Vagina (tissue), 2 donors: ENCODE measurements at regions not wholly inside any gene's neighbourhood (a gene's known extent, or its start where the extent isn't known, plus 50 kb on each side); places are given as distances from the start of the nearest gene placed in this dataset.

ENCODE experiments used
- DNase-seq, 2 donors: peaks; one replicate each; pipeline ENCODE4 v3.0.0-alpha.2; 2017; ENCODE audit errors: extremely low spot score in 2 of 2
- H3K27ac ChIP-seq: fragments of 200-600 bp; sonication (generic); one replicate; pipeline ENCODE4 v1.5.1; 2019
- H3K27me3 ChIP-seq: fragments of 200-600 bp; sonication (generic); one replicate; pipeline ENCODE4 v1.5.1; 2019
- H3K36me3 ChIP-seq, 2 donors: fragments of 200-600 bp; sonication (generic); one replicate each; pipeline ENCODE4 v1.5.1; 2017 to 2019
- H3K4me1 ChIP-seq: fragments of 200-600 bp; sonication (generic); one replicate; pipeline ENCODE4 v1.5.1; 2019
- H3K4me3 ChIP-seq, 2 donors: fragments of 200-600 bp; sonication (generic); 1 replicate in 1 of 2; 2 replicates in 1 of 2; pipeline ENCODE4 v1.5.1; 2016 to 2019
- H3K9me3 ChIP-seq: fragments of 200-600 bp; sonication (generic); one replicate; pipeline ENCODE4 v1.5.1; 2019
- POLR2A ChIP-seq, 2 donors: fragments of 450-650 bp; IDR thresholded peaks; one replicate each; pipeline ENCODE4 v1.6.1; 2017; ENCODE audit warnings: antibody characterized with exemption in 2 of 2, mild to moderate bottlenecking in 2 of 2, moderate library complexity in 2 of 2
- POLR2AphosphoS5 ChIP-seq, 2 donors: sonication (generic); formaldehyde crosslinking; IDR thresholded peaks; one replicate each; pipeline ENCODE4 v1.9.0; 2017; ENCODE audit warnings: antibody characterized with exemption in 2 of 2, mild to moderate bottlenecking in 2 of 2, low read depth in 1 of 2; ENCODE audit not compliant: insufficient read depth in 1 of 2
- intact Hi-C: fragments of 100-400 bp; cut with DNase I; formaldehyde crosslinking; loops from one replicate; pipeline ENCODE4 v1.15.1; 2023
- TF ChIP-seq, protein P1 (sequence below), 3 experiments: fragments of 450-650 bp in 2 of 3; fragments of 200-600 bp in 1 of 3; sonication (generic) in 1 of 3; IDR thresholded peaks; one replicate each; pipeline ENCODE4 v1.5.1; 2017 to 2019; ENCODE audit warnings: antibody characterized with exemption in 3 of 3, mild to moderate bottlenecking in 2 of 3, moderate library complexity in 2 of 3

DNA sequence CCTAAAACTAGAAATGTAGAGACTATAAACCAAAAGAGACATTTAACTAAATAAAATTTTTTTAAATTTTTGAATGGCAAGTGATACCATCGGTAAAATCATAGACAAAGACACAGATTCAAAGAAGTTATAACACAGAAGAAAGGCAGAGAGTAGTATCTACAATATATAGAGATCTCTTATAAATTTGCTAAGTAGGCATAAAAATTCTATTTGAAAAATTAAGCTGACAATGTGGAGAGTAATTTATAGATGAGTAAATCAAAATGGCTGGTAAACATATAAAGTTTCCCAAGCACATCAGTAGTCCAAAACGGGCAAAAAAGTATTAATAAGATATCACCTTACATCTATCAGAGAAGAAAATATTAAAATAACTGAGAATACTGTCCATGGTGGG lies 1061.0 kb downstream of the ADGRL2 start:
- DNase-seq: no peak
- H3K36me3 ChIP-seq: no peaks in the 10 kb centered on the region
- H3K27ac ChIP-seq: no peak overlapping the region
- TF ChIP-seq, protein P1, sequence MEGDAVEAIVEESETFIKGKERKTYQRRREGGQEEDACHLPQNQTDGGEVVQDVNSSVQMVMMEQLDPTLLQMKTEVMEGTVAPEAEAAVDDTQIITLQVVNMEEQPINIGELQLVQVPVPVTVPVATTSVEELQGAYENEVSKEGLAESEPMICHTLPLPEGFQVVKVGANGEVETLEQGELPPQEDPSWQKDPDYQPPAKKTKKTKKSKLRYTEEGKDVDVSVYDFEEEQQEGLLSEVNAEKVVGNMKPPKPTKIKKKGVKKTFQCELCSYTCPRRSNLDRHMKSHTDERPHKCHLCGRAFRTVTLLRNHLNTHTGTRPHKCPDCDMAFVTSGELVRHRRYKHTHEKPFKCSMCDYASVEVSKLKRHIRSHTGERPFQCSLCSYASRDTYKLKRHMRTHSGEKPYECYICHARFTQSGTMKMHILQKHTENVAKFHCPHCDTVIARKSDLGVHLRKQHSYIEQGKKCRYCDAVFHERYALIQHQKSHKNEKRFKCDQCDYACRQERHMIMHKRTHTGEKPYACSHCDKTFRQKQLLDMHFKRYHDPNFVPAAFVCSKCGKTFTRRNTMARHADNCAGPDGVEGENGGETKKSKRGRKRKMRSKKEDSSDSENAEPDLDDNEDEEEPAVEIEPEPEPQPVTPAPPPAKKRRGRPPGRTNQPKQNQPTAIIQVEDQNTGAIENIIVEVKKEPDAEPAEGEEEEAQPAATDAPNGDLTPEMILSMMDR (IDR thresholded peaks at IDR 0.05): no peak
- TF ChIP-seq POLR2A (IDR thresholded peaks at IDR 0.05) (no peak), POLR2AphosphoS5 (IDR thresholded peaks at IDR 0.05; ENCODE audit: insufficient read depth in 1 of 2, low read depth in 1 of 2) (no peak)
- intact Hi-C loops: no loop called here
- no peaks in the 10 kb centered on the region for H3K27me3 ChIP-seq
- no peak overlapping the region for H3K4me3 ChIP-seq
- no peaks in the 10 kb centered on the region for H3K4me1 ChIP-seq
- no peaks in the 10 kb centered on the region for H3K9me3 ChIP-seq

DNA sequence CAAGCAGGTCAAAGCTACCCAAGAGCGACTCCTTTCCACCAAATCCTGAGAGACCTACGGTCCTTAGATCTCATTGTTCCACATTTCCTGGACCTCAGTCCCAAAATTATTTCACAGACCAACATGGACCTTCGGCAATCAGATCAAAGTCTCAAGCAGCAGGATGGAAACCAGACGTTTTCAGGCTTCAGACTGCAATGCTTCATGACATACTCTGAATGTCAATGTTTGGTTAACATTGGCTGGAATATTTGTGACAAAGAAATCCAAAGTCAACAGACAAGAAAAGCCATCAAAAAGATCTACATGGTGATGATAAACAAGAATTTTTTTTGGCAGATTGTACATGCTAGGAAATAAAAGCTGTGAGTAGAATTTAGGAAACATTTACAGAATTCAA lies 1057.3 kb downstream of the ADGRL2 start:
- Histone ChIP-seq H3K9me3 (no peaks in the 10 kb centered on the region), H3K4me1 (no peaks in the 10 kb centered on the region), H3K4me3 (no peak overlapping the region), H3K27ac (no peak overlapping the region), H3K27me3 (no peaks in the 10 kb centered on the region), H3K36me3 (no peaks in the 10 kb centered on the region)
- intact Hi-C loops: no loop called here
- no peak for TF ChIP-seq POLR2A (IDR thresholded peaks at IDR 0.05)
- TF ChIP-seq, protein P1 (IDR thresholded peaks at IDR 0.05): no peak
- TF ChIP-seq POLR2AphosphoS5 (IDR thresholded peaks at IDR 0.05; ENCODE audit: insufficient read depth in 1 of 2, low read depth in 1 of 2): no peak
- DNase-seq: no peak

DNA sequence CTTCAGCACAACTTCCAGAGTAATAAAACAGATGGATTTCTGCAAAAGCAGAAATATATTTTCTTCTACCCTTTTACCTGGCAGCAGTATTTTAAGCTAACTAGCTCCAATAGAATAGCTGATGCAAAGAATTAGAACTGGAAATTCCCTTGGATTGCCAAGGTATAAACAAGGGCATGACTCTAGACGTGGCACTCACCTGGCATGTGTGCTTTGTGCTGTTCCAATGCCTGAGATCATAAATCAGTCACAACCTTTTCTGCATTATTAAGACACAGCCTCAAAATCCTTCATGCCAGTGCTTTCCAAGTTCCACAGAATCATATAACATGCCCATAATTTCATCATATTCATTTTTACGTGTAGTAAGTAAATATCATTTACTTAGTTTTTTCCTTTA lies 1048.7 kb downstream of the ADGRL2 start:
- TF ChIP-seq POLR2A (IDR thresholded peaks at IDR 0.05) (no peak), POLR2AphosphoS5 (IDR thresholded peaks at IDR 0.05; ENCODE audit: insufficient read depth in 1 of 2, low read depth in 1 of 2) (no peak)
- TF ChIP-seq, protein P1 (IDR thresholded peaks at IDR 0.05): no peak
- no peaks in the 10 kb centered on the region for H3K27me3 ChIP-seq
- H3K36me3 ChIP-seq: no peaks in the 10 kb centered on the region
- no peaks in the 10 kb centered on the region for H3K4me1 ChIP-seq
- intact Hi-C loops: no loop called here
- no peaks in the 10 kb centered on the region for H3K9me3 ChIP-seq
- no peak overlapping the region for H3K27ac ChIP-seq
- DNase-seq: no peak
- H3K4me3 ChIP-seq: no peak overlapping the region

DNA sequence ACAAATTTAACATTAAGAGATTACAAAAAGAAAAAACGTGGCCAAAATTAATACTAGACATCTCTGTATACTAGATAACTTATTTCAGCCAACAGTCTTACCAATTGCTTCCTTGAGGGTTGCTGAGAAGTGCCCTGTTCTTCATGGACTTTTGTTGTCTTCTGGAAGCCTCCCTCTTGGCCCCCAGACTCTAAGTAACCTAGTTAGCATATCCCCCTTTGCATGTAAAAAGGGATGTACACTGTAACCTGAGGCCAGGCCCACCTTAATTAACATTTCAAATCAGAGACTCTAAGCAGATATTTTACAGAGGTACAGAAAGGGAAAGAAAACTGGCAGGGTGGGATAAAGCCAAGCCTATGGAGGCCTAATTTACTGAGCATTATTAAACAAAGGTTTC lies 1047.3 kb downstream of the ADGRL2 start:
- Histone ChIP-seq H3K4me1 (no peaks in the 10 kb centered on the region), H3K27ac (no peak overlapping the region), H3K36me3 (no peaks in the 10 kb centered on the region), H3K4me3 (no peak overlapping the region), H3K27me3 (no peaks in the 10 kb centered on the region), H3K9me3 (no peaks in the 10 kb centered on the region)
- intact Hi-C loops: no loop called here
- no peak for DNase-seq
- no peak for TF ChIP-seq POLR2A (IDR thresholded peaks at IDR 0.05)
- TF ChIP-seq, protein P1 (IDR thresholded peaks at IDR 0.05): no peak

DNA sequence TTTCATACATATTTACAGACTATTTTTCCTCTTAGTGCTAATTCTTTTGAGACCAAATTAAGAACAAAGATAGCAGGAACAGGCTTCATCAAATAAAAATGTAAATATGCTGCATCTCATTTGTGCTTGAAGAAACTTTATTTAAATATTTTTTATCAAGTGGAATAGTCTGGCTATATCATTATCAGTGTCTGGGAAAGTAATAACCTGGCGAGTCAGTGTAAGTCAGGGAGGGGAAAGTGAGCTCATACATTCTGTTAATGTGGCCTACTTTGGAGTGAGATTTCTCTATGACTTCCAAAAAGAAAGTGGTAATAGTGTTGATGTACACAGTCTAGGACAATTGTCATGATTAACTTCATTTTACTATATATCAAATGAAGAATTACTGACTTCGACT lies 1045.1 kb downstream of the ADGRL2 start:
- no peaks in the 10 kb centered on the region for H3K9me3 ChIP-seq
- DNase-seq: no peak
- no peaks in the 10 kb centered on the region for H3K4me1 ChIP-seq
- no peak overlapping the region for H3K27ac ChIP-seq
- intact Hi-C loops: no loop called here
- H3K27me3 ChIP-seq: no peaks in the 10 kb centered on the region
- H3K4me3 ChIP-seq: no peak overlapping the region
- TF ChIP-seq, protein P1 (IDR thresholded peaks at IDR 0.05): no peak
- TF ChIP-seq POLR2A (IDR thresholded peaks at IDR 0.05) (no peak), POLR2AphosphoS5 (IDR thresholded peaks at IDR 0.05; ENCODE audit: insufficient read depth in 1 of 2, low read depth in 1 of 2) (no peak)
- no peaks in the 10 kb centered on the region for H3K36me3 ChIP-seq
